HUES64 (cell line): ENCODE measurements at regions not wholly inside any gene's neighbourhood (a gene's known extent, or its start where the extent isn't known, plus 50 kb on each side); places are given as distances from the start of the nearest gene placed in this dataset.

ENCODE experiments used
- H3K27ac ChIP-seq: 2 replicates; pipeline ENCODE4 v1.7.0; 2013; ENCODE audit warnings: low read depth, low read length, inconsistent platforms
- H3K27me3 ChIP-seq: 2 replicates; pipeline ENCODE4 v1.6.1; 2013; ENCODE audit warnings: mild to moderate bottlenecking, low read length; ENCODE audit not compliant: insufficient read depth
- H3K36me3 ChIP-seq: 2 replicates; pipeline ENCODE4 v1.6.1; 2013; ENCODE audit warnings: mild to moderate bottlenecking, low read length; ENCODE audit not compliant: insufficient read depth
- H3K4me1 ChIP-seq: 2 replicates; pipeline ENCODE4 v1.6.1; 2013; ENCODE audit warnings: mild to moderate bottlenecking, low read length, moderate library complexity; ENCODE audit not compliant: insufficient read depth
- H3K4me3 ChIP-seq: 2 replicates; pipeline ENCODE4 v1.5.1; 2013; ENCODE audit warnings: mild to moderate bottlenecking, low read length, moderate library complexity
- H3K9ac ChIP-seq: 2 replicates; pipeline ENCODE4 v1.6.1; 2013; ENCODE audit warnings: mild to moderate bottlenecking, low read depth, low read length
- H3K9me3 ChIP-seq: 2 replicates; pipeline ENCODE4 v1.6.1; 2013; ENCODE audit warnings: low read depth, low read length; ENCODE audit not compliant: insufficient read depth
- WGBS: fragments of 150-250, 120-280 bp; methylation state at CpG from one replicate; pipeline ENCODE4 v1.1.7; 2013; ENCODE audit warnings: missing lambda C conversion rate; 5-methylcytosine and 5-hydroxymethylcytosine counted together

GRCh38 chr13:30081331-30081730, 226.0 kb downstream of the KATNAL1 start:
- H3K4me1 ChIP-seq, result peaks cover 7% of the 10 kb centered on the region; the same call in 1 of the 2 replicates
- H3K27ac ChIP-seq, result no peak overlapping the region
- H3K36me3 ChIP-seq, result no peaks in the 10 kb centered on the region
- no peak overlapping the region for H3K4me3 ChIP-seq
- peaks cover 31% of the 10 kb centered on the region for H3K9me3 ChIP-seq
- H3K9ac ChIP-seq, result no peak overlapping the region
- H3K27me3 ChIP-seq, result no peaks in the 10 kb centered on the region

GRCh38 chr13:30079501-30079900, 227.8 kb downstream of the KATNAL1 start:
- Histone ChIP-seq H3K27ac (no peak overlapping the region), H3K9me3 (peaks cover 13% of the 10 kb centered on the region), H3K4me1 (peaks cover 7% of the 10 kb centered on the region; the same call in 1 of the 2 replicates), H3K4me3 (no peak overlapping the region), H3K27me3 (no peaks in the 10 kb centered on the region), H3K9ac (no peak overlapping the region), H3K36me3 (no peaks in the 10 kb centered on the region)
- WGBS, result 88% methylated on average over 8 of the region's 9 CpGs

GRCh38 chr13:30078059-30078458, 227.6 kb upstream of the UBL3 start:
- Histone ChIP-seq H3K27me3 (no peaks in the 10 kb centered on the region), H3K36me3 (no peaks in the 10 kb centered on the region), H3K9me3 (peaks cover 5% of the 10 kb centered on the region), H3K4me3 (no peak overlapping the region), H3K4me1 (peaks cover 7% of the 10 kb centered on the region; the same call in 1 of the 2 replicates), H3K27ac (no peak overlapping the region), H3K9ac (no peak overlapping the region)
- WGBS, result 94% methylated on average over 10 of the region's 10 CpGs

GRCh38 chr13:30077240-30077735, 226.9 kb upstream of the UBL3 start:
- Histone ChIP-seq H3K36me3 (no peaks in the 10 kb centered on the region), H3K9me3 (peaks cover 5% of the 10 kb centered on the region; the same call in 1 of the 2 replicates), H3K27me3 (no peaks in the 10 kb centered on the region), H3K4me1 (peaks cover 7% of the 10 kb centered on the region; the same call in 1 of the 2 replicates), H3K4me3 (no peak overlapping the region), H3K27ac (no peak overlapping the region), H3K9ac (no peak overlapping the region)
- WGBS, result 58% methylated on average over 4 of the region's 4 CpGs

- no peaks in the 10 kb centered on the region for H3K36me3 ChIP-seq
- WGBS, result 93% methylated on average over 10 of the region's 10 CpGs
- H3K9ac ChIP-seq, result no peak overlapping the region
- H3K4me1 ChIP-seq, result peaks cover 7% of the 10 kb centered on the region; the same call in 1 of the 2 replicates
- H3K27ac ChIP-seq, result no peak overlapping the region
- H3K27me3 ChIP-seq, result no peaks in the 10 kb centered on the region
- H3K9me3 ChIP-seq, result no peaks in the 10 kb centered on the region
- no peak overlapping the region for H3K4me3 ChIP-seq
Observed at GRCh38 chr13:30074955-30075614, 224.7 kb upstream of the UBL3 start.

GRCh38 chr13:30074431-30074830, 224.0 kb upstream of the UBL3 start:
- Histone ChIP-seq H3K36me3 (no peaks in the 10 kb centered on the region), H3K9me3 (no peaks in the 10 kb centered on the region), H3K4me1 (peaks cover 7% of the 10 kb centered on the region; the same call in 1 of the 2 replicates), H3K27ac (no peak overlapping the region), H3K9ac (no peak overlapping the region), H3K4me3 (no peak overlapping the region), H3K27me3 (no peaks in the 10 kb centered on the region)
- 100% methylated on average over 2 of the region's 3 CpGs for WGBS

GRCh38 chr13:30072818-30073186, 222.4 kb upstream of the UBL3 start:
- 100% methylated on average over 1 of the region's 2 CpGs for WGBS
- Histone ChIP-seq H3K27ac (no peak overlapping the region), H3K4me3 (no peak overlapping the region), H3K27me3 (no peaks in the 10 kb centered on the region), H3K4me1 (no peaks in the 10 kb centered on the region; the same call in 1 of the 2 replicates), H3K9me3 (no peaks in the 10 kb centered on the region), H3K36me3 (no peaks in the 10 kb centered on the region), H3K9ac (no peak overlapping the region)

- Histone ChIP-seq H3K36me3 (no peaks in the 10 kb centered on the region), H3K9ac (no peak overlapping the region), H3K4me3 (no peak overlapping the region), H3K27me3 (no peaks in the 10 kb centered on the region), H3K4me1 (no peaks in the 10 kb centered on the region; the same call in 1 of the 2 replicates), H3K9me3 (no peaks in the 10 kb centered on the region), H3K27ac (no peak overlapping the region)
- 95% methylated on average over 10 of the region's 10 CpGs for WGBS
Observed at GRCh38 chr13:30071969-30072817, 221.8 kb upstream of the UBL3 start.

GRCh38 chr13:30065181-30065580, 214.8 kb upstream of the UBL3 start:
- WGBS, result 92% methylated on average over 3 of the region's 4 CpGs
- H3K4me1 ChIP-seq, result no peaks in the 10 kb centered on the region; the same call in 1 of the 2 replicates
- no peaks in the 10 kb centered on the region for H3K36me3 ChIP-seq
- no peak overlapping the region for H3K27ac ChIP-seq
- no peaks in the 10 kb centered on the region for H3K27me3 ChIP-seq
- H3K9ac ChIP-seq, result no peak overlapping the region
- no peaks in the 10 kb centered on the region for H3K9me3 ChIP-seq
- no peak overlapping the region for H3K4me3 ChIP-seq

GRCh38 chr13:30063892-30064291, 213.5 kb upstream of the UBL3 start:
- Histone ChIP-seq H3K4me1 (no peaks in the 10 kb centered on the region; the same call in 1 of the 2 replicates), H3K9ac (no peak overlapping the region), H3K4me3 (no peak overlapping the region), H3K27me3 (no peaks in the 10 kb centered on the region), H3K9me3 (peaks cover 3% of the 10 kb centered on the region; the same call in 1 of the 2 replicates), H3K27ac (no peak overlapping the region), H3K36me3 (no peaks in the 10 kb centered on the region)
- WGBS, result 91% methylated on average over 3 of the region's 3 CpGs

- Histone ChIP-seq H3K27me3 (no peaks in the 10 kb centered on the region), H3K36me3 (no peaks in the 10 kb centered on the region), H3K4me3 (no peak overlapping the region), H3K9me3 (peaks cover 25% of the 10 kb centered on the region), H3K27ac (no peak overlapping the region), H3K4me1 (no peaks in the 10 kb centered on the region), H3K9ac (no peak overlapping the region)
- WGBS, result 90% methylated on average over 4 of the region's 4 CpGs
Observed at GRCh38 chr13:30061217-30061616, 210.8 kb upstream of the UBL3 start.
